ENCODE measurements at regions not wholly inside any gene's neighbourhood (a gene's known extent, or its start where the extent isn't known, plus 50 kb on each side); places are given as distances from the start of the nearest gene placed in this dataset.

DNA sequence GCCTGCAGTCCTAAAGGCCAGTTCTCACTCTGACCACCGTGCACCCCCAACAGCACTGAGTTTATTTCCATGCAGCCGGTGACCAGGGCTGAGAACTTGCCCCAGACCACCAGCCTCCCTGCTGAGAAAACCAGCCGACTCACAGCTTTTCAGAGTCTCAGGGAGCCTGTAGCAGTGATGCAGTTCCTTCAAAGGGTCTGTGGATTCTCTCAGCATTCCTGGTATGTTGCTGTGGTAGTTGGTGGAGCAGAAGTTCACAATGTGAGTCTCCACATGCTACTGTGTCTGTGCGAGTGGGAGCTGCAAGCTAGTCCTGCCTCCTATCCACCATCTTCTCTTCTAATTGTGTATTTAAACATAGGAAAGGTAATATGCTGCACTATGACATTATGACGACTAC is 254.9 kb upstream of the KLF12 start:
- no peak for DNase-seq (ENCODE audit: low read depth)

DNA sequence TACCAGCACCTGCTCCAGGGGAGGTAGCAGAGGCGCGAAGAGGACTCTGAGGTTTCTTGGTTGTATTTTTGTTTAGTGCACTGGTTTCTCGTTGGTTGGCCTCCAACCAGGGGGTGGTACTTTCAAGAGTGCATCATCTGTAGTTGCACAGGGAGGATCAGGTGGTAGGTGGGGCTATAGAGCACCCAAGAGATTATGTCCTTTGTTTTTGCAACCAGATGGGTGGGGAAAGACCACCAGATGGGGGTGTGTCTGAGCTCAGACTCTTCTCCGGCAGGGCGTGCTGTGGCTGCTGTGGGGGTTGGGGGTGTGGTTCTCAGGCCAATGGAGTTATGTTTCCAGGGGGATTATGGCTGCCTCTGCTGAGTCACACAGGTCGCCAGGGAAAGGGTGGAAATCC is 254.4 kb upstream of the KLF12 start:
- no peak for DNase-seq (ENCODE audit: low read depth)

DNA sequence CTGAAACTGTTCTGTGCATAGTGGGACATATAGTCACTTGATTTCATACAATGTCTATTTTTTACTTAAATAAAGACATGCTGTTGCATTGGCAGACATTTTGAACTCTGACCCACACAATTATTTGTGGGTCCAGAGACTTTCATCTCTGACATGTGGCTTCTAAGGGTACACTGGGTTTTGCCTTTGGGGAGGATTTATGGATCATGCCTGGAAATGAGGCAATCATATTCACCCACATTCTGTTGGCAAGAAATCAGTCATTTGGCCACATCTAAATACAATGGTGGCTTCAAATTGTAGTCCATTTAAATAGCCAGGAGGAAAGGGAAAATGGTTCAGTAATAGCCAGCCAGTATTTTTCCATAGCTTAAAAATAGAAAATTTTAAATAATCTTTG is 238.3 kb upstream of the KLF12 start:
- no peak for DNase-seq (ENCODE audit: low read depth)

DNA sequence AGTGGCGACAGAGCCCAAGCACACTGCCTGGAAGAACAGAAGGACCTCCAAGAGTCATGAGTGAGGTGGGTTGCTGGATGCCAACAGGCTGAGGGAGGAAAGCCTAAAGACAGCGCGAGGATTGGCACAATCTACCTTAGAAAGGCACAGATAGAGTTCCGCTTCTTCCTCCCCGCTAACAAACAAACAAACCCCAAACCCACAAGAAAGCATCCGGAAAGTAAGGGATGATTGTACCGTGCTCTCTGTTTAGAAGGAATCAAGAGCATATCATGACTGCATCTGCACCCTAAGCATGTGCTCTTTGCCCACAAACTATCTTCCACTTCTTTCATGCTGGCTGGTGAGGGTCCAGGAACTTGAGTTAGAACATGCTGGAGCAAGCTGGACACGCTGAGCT is 233.0 kb upstream of the KLF12 start:
- DNase-seq (ENCODE audit: low read depth): no peak

DNA sequence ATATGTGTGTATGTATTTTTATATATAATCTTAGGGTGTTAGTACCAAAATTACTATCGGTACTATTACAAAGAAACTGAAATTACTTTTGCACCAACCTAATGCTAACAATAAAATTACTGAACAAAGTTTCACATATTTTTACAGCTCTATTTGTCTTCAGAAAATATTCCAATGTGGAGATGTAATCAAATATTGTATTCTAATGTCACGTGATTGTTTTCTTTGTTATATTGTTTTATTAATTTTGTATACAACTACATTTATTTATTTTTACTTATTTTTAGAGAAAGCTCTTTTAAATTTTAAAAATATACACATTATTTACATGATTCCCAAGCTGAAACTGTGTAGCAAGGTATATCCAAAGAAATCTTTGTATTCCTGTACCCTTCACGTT is 227.1 kb upstream of the KLF12 start:
- DNase-seq (ENCODE audit: low read depth): no peak

DNA sequence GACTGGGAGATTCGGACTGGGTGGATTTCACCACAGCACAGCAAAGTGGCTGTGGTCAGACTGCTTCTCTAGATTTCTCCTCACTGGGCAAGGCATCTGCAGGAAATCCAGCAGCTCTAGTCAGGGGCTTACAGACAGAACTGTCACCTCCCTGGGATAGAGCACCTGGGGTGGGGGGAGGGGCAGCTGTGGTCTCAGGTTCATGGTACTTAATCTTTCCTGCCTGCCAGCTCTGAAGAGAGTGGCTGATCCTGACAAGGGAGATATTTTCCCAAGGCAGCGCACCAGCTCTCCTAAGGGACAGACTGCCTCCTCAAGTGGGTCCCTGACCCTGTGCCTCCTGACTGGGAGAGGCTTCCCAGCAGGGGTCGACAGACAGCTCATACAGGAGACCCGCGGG is 212.8 kb upstream of the KLF12 start:
- no peak for DNase-seq (ENCODE audit: low read depth)

DNA sequence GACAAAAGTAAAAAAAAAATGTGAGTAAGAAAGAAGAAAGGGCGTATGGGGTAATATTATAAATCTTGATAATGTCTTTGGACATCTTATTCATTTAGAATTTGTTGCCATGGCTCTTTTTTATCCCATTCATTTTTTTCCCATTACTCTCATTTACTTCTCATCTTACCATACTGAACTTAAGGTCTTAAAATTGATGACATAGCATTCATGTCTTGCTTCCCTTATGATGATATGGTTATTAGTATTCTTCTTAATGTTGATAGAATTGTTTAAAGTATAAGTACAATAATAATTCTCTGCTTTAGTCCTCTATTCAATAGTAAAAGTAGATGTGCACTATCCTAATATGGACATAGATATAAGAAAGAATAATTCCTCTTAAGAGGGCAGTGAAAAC is 204.1 kb upstream of the KLF12 start:
- no peak for DNase-seq (ENCODE audit: low read depth)

DNA sequence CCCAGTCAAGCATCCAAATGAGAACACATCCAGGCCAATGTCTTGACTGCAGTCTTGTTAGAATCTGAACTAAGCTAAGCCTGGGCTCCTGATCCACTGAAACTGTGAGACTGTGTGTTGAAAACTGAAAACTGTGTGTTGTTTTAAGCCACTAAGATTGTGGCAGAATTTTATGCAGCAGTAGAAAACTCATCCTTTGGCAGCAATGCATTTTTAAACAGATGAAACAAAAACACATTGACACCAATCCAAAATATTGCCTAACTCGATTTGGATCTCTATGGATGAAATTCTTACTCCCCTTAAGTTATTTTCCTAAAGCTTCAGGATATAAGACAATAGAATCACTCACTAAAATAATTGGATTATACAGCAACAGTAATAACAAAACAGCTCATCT is 202.3 kb upstream of the KLF12 start:
- DNase-seq (ENCODE audit: low read depth): peak; percentile 16

DNA sequence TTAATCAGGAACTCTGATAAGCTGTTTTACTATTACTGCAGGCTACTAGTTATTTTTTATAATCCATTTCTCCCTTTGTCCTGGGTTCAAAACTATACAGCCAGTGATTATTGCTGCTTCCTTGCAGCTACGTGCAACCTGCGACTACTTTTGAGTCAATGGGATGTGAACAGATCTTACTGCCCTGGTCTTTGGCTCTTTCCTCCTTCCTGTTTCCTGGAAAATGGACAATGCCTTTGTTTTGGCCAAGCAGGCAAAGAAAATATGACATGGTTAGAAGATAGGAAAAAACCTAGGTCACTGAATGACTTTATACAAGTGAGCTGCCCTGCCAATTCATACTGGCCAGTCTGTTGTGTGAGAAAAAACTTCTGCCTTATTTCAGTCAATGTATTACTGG is 201.2 kb upstream of the KLF12 start:
- no peak for DNase-seq (ENCODE audit: low read depth)

DNA sequence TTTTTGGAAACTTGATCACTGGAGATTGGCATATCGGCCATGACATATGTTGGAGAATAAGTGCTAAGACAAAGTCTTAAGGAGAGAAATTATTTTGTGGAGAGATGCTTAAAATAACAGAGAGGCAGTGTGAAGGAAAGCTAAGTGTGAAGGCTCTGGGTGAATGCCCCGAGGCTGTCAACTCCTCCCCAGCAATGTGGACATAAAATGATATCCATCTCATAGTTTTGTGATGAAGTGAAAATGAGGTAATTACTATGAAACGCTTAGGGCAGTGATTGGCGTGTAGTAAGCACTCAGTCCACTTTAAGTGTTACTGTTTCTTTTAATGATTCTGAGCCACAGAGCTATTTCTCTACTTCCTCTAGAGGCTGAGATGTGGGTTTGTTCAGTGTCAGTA is 195.8 kb upstream of the KLF12 start:
- DNase-seq (ENCODE audit: low read depth): no peak

DNA sequence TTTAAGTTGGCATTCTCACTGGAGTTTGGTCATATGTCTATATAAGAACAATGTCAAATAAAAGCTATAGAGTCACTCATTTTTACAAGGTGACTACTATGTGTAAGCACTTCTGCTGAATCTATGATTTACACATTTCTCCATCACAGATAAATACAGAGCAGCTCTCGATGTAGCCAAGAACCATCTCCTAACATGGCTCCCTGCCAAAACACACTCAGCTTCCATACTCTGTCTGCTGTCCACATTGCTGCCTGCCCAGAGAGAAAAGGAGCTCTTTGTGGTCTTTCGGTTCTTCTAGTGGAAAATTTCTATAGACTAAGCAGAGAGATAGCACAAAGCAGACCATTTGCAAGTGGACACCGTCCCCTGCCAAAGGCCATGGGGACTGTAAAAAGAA is 190.9 kb upstream of the KLF12 start:
- peak; percentile 58 for DNase-seq (ENCODE audit: low read depth)

DNA sequence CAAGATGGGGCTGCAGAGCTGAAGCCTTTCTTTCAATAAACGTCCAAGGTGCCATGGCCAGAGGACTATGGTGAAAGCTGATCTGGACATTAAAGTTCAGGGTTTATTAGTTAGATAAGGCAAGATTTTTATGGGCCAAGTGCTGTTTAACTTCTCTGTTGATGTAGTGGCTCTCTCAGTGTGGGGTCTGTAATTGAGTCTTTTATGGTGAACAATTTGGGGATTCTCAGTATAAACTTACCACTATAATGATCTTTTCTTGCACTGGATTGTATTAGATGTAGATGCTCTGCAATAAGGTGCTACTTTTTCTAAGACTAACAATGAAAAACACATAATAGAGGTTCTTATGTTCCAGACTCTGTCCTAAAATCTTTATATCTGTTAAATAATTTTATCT is 190.1 kb upstream of the KLF12 start:
- DNase-seq (ENCODE audit: low read depth): no peak

DNA sequence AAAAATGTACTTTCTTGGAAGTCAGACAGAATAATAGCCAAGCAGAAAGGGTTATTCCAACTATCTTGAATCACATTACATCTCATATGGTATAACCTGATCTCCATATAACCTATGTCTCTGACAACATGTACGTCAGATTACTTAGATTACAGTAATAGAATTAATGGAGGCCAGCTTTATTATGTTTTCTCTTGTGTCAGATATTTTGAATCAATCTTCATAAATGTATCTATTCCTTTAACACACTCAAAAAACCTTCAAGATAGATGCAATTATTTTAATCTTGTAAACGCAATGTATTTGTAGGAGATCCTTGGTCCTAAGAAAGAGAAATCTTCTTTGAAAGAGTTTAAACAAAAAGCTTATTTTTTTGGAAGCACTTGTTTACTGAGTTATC is 188.4 kb upstream of the KLF12 start:
- DNase-seq (ENCODE audit: low read depth): no peak

DNA sequence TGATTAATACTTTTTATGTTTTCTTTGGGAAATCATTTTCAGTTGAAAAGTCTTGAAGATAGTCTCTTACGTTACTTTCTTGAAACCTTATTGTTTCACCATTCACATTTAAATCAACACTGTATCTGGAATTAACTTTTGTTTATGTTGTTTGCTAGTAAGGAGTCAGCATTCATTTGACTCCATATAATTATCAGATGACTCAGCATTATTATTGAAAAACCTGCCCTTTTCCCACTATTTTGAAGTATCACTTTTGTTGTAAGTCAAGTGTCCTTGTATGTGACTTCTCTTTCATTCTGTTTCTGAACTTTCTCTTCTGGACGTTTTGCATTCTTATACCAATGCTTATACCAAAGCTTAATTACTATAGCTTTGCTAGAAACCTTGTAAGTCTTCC is 186.1 kb upstream of the KLF12 start:
- no peak for DNase-seq (ENCODE audit: low read depth)

DNA sequence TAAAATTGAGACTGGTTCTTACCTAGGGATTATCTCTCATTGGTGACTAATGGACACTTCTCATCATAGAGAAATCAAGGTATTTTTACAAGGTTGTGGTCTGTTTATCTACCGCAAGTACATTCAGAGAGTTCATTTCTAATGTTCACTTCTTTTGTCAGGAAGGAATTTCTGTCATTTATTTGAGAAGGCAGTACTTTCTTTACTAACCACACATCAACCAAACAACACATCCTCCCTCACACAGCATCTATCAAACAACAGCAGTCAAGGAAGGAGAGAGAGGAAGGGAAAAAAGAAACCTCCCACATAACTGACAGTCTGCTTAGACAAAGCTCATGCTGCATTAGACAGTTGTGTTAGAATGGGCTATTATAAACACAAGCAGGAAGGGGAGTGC is 182.3 kb upstream of the KLF12 start:
- no peak for DNase-seq (ENCODE audit: low read depth)

DNA sequence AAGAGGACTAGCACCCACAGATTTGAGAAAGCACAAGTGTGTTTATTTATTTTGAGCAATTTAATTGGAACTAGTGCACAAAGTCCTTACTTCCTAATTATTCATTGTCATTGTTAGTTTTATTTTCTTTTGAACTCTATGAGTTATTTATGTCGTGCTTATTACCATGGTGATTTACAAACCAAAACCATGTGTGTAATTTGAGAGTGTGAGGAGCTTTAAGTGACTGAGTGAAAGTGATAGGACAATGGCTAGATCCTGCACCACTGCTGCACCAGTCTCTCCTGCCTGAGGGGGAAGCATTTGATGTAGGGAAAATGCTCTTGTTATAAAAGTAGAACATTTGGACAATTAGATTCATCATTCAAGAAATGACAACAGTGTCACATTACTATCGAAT is 172.3 kb upstream of the KLF12 start:
- peak; percentile 82 for DNase-seq (ENCODE audit: low read depth)

DNA sequence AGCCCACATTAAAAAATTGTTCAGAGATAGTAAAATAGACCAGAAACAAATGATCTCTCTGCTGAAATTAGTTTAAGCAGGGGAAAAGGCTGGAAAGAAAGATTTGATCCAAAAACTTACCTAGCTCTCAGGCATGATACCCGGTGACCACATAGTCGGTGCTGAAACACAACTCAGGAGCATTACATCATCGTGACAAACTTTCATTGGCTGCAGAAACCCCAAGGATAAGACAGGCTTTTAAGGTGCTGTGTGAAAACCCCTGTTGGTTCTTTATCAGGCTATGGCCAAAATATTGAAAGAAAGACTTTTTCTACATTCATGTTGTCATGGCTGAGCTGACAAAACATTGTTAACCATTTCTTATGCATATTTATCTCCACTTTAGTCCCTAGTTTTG is 171.7 kb upstream of the KLF12 start:
- DNase-seq (ENCODE audit: low read depth): no peak

DNA sequence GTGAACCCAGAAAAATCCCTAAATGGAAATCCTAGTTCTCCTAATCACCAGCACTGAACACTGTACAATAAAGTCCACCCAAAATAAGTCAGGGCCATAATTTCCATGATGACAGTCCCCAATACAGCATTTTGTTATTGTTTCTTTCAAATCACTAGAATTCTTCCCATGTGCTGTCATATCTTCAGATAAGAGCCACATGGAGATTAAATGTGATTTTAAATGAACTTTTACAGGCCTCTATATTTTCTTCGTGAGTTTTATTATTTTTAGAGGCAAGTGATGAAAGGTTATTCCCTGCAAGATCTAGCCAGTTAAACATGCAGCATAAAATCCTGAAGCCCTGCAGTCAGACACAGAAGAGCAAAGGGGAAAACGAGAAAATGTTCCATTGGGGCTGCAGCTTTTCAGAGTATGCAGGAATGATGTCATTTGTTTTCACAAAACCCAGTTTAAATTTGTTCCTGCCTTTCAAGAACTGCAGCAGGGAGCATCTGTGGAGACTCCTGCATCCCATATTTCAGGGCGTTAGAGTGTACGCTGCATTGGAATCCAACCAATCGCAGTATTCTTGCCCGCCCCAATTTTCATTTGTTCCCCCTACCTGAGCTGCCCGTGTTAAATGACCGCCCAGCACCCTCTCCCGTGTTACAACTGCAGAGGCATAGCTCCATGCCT is 167.2 kb upstream of the KLF12 start:
- DNase-seq (ENCODE audit: low read depth): no peak

DNA sequence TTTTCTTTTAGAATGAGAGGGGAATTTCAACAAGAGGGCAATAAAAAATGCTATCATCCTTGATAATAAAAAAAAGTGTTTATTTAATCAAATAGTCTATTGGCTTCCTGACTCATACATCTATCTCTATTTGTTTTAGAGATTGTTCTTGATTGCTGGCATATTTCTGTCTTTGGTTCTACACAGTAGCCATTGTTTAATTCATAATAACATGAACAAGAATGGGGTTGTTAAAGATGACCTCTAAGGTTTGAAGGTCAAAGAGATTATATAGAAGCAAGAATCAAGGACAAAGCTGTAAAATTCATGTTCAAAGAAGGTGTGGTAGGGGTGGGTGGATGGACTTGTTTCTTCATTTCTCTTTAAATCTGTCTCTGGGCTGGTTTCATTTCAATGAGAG is 166.0 kb upstream of the KLF12 start:
- no peak for DNase-seq (ENCODE audit: low read depth)

DNA sequence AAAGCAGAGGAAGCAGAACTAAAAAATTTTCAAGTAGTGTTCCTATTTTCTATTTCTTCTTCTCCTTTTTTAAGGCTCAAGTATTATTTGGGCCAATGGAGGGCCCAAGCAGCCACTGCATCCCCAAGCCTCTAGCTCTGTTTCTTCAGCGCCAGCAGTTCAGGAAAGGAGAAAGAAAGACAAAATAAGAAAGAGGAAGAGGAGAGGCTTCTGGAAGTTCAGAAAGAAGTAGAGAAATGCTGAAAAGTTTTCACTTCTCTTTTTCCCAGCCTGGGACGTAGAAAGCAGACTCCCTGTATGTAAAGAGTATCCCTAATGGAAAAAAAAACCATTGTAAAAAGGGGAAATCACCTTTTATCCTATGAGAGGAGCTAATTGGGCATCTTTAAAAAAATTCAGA is 165.5 kb upstream of the KLF12 start:
- no peak for DNase-seq (ENCODE audit: low read depth)

DNA sequence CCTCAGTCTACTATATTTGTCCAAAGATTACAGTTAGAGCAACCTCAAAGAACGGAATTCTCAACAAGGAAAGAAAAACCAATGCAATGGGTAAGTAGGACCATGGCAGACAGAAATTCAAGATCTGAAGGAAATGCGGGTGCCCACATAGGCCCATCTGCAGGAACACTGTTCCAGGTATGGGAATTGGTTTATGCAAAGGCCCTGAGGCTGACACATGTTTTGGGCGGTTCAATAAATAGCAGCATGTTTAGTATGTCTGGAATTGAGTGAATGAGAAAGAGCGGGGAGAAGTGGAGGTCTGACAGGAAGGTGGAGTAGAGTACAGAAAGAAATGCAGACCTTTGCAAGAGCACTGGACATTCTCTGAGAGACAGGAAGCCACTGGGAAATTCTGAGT is 164.7 kb upstream of the KLF12 start:
- no peak for DNase-seq (ENCODE audit: low read depth)

DNA sequence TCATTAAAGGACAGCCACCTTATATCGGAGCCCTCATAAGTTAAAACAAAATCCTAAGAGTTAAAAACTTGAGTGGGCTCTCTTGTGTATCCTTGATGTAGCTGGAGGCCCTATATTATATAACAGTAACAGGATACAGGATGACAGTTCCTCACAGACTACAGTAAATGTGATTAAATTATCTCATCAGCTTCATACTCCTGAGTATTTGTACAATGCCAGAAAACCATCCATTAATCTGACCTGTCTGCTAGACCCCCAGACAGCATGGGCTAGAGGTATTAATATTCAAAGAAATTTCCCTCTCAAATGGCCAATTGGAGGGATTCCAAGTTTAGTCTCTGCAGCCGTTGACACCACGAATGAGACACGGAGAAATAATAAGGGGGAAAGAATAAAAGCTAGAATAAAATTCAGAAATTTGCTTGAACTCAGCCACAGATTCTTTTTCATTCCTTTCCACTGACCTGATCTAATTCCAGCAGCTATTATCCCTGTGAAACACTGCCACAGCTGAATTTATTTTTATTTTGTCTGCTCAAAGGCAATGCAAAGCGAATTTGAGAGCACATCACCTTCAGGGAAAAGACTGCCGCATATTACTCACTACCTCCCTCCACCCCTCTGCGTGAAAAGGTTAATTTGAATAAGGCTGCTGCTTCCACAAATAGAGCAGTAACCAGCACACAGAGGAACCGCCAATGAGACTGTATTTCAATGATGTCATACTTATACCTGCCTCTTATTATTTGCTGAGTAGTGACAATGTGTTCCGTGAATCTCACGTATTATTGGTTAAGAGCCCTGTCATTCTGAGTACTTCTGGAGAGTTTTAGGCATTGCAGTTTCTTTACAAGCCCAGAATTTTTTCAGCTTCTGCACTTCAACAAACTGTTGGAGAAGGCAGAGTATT is 155.9 kb upstream of the KLF12 start:
- DNase-seq (ENCODE audit: low read depth): peak; percentile 79

DNA sequence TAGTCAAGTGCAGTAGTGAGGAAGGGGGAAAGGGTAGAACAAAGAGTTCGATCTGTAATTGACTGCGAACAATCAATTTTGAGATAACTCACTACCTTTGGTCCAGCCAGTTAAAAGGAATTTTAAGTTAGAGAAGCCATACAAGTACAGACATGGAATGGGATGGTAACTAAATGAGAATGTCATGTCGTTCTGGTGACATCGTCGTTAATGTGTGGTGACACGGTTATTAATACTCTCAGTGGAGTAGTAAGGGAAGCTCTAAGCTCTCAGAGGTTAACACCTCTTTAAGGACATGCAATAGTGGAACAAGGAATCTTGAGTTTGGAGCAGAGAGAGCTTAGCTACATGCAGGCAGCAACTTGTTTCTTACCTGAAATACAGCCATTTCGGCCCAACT is 154.9 kb upstream of the KLF12 start:
- DNase-seq (ENCODE audit: low read depth): no peak

DNA sequence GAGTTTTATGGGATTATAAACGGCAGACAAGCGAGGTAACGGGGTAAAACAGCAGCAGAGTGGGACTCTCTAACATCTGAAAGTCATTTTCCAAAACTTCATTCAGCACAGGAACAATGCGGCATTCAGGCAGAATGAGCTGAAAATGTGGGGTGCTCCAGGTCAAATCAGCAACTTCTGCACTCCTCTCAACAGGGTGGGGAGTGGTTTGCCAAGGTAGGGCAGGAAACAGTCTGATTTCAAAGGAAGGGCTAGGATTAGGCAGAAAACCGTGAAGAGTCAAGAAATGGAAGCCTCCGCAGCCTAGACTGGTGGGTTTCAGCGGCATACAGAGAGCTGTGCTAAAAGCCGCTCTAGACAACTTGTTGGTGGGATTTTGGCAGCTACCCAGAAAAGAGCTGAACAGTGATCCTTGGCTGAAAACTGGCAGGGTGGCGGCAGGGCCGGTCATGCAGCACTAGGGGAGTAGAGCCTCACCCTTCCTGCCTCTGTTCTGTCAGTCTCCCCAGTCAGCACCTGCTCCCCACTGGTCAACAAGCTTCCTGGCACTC is 154.2 kb upstream of the KLF12 start:
- DNase-seq (ENCODE audit: low read depth): no peak
